GM23338 (cell line): ENCODE measurements at regions not wholly inside any gene's neighbourhood (a gene's known extent, or its start where the extent isn't known, plus 50 kb on each side); places are given as distances from the start of the nearest gene placed in this dataset. TPM values are rescaled to one million over a fixed set of nuclear protein-coding genes. Genes with fewer than 3 reads are reported as not detected.

Experiments
- small RNA-seq: library from RNA; depleted of rRNA; stranded (forward); fragments of <200 nt; gene quantifications from one replicate; pipeline ENCODE3, GENCODE V24; 2014; ENCODE audit warnings: low replicate concordance

Small RNA genes in the stretch of these regions (small RNA-seq; reads per million reads assigned to genes)
- not detected for gene RNU1-7P
